Sigmoid colon (tissue), 4 donors: ENCODE measurements at regions not wholly inside any gene's neighbourhood (a gene's known extent, or its start where the extent isn't known, plus 50 kb on each side); places are given as distances from the start of the nearest gene placed in this dataset.

Source experiments
- CTCF ChIP-seq, 4 experiments: fragments of 450-650 bp in 3 of 4; fragments of 200-600 bp in 1 of 4; IDR thresholded peaks; one replicate each; pipeline ENCODE4 v1.5.1; 2016 to 2019; ENCODE audit warnings: antibody characterized with exemption in 4 of 4, mild to moderate bottlenecking in 3 of 4, moderate library complexity in 2 of 4
- POLR2A ChIP-seq, 2 donors: fragments of 450-650 bp; IDR thresholded peaks; one replicate each; pipeline ENCODE4 v1.6.1; 2016; ENCODE audit warnings: antibody characterized with exemption in 2 of 2, mild to moderate bottlenecking in 2 of 2, moderate library complexity in 2 of 2
- POLR2AphosphoS5 ChIP-seq, 4 donors: sonication (generic); formaldehyde crosslinking; IDR thresholded peaks; one replicate each; pipeline ENCODE4 v1.6.1; 2017; ENCODE audit warnings: antibody characterized with exemption in 4 of 4

GRCh38 chr14:30160608-30161007 is 233.0 kb upstream of the PRKD1 start:
- no peak for TF ChIP-seq CTCF (IDR thresholded peaks at IDR 0.05)
- no peak for TF ChIP-seq POLR2A (IDR thresholded peaks at IDR 0.05)
- no peak for TF ChIP-seq POLR2AphosphoS5 (IDR thresholded peaks at IDR 0.05)
